ENCODE measurements at regions not wholly inside any gene's neighbourhood (a gene's known extent, or its start where the extent isn't known, plus 50 kb on each side); places are given as distances from the start of the nearest gene placed in this dataset.

DNA sequence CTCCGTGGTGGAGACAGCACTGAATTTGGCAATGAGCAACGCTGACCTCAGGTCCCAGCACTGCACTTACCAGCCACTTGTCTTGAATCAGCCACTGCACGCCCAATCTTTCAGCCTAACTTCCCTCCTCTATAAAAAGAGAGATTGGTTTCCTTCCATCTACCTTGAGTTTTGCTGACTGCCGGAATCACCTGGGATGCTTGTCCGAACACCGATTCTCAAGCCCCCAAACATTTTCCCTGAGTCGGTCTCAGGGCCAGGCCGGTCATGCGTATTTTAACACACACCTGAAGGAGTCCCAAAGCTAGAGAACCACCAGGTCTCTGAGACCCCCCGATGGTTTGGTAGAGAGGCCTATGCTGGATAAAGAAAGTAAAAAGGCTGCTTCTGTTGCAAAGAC lies 131.5 kb downstream of the SPATA19 start:
- no peaks in the 10 kb centered on the region for H3K9me3 ChIP-seq (replicated peaks; ENCODE audit: control insufficient read depth, insufficient read depth, low read depth, low read length)
- intact Hi-C loops (cut with micrococcal nuclease), result no loop called here
- H3K79me2 ChIP-seq (ENCODE audit: control insufficient read depth, insufficient read depth, low read length), result no peaks in the 10 kb centered on the region
- CTCF ChIA-PET (ENCODE audit: low intra/inter-chr PET ratio), result no interaction called here
- H3K4me2 ChIP-seq (ENCODE audit: insufficient read depth, low read length), result no peak overlapping the region
- no peaks in the 10 kb centered on the region for H3K9me1 ChIP-seq (ENCODE audit: control insufficient read depth, insufficient read depth, low read length)
- no peak for DNase-seq (ENCODE audit: extremely low read depth in 1 of 4, low spot score in 3 of 4)
- no peak overlapping the region for H2AFZ ChIP-seq (ENCODE audit: low read depth, low read length)
- ATAC-seq, result no peak
- no peaks in the 10 kb centered on the region for H3K36me3 ChIP-seq (ENCODE audit: control insufficient read depth, insufficient read depth, low read length)
- H3K4me3 ChIP-seq, result no peak overlapping the region
- no peaks in the 10 kb centered on the region for H4K20me1 ChIP-seq (replicated peaks; ENCODE audit: control insufficient read depth, insufficient read depth, low read length)
- POLR2A ChIA-PET, result interaction anchor here (1.0 kb wide), 1 partner anchor 32 kb away, joined by 4 read pairs; no protein-coding TSS in a partner anchor
- H3K9ac ChIP-seq (ENCODE audit: insufficient read depth in 1 of 2, low read depth in 2 of 2, low read length in 2 of 2), result no peak overlapping the region
- WGBS (ENCODE audit: insufficient coverage, low coverage, missing lambda C conversion rate), result 0% methylated on average over 10 of the region's 10 CpGs
- TF ChIP-seq, protein P1, sequence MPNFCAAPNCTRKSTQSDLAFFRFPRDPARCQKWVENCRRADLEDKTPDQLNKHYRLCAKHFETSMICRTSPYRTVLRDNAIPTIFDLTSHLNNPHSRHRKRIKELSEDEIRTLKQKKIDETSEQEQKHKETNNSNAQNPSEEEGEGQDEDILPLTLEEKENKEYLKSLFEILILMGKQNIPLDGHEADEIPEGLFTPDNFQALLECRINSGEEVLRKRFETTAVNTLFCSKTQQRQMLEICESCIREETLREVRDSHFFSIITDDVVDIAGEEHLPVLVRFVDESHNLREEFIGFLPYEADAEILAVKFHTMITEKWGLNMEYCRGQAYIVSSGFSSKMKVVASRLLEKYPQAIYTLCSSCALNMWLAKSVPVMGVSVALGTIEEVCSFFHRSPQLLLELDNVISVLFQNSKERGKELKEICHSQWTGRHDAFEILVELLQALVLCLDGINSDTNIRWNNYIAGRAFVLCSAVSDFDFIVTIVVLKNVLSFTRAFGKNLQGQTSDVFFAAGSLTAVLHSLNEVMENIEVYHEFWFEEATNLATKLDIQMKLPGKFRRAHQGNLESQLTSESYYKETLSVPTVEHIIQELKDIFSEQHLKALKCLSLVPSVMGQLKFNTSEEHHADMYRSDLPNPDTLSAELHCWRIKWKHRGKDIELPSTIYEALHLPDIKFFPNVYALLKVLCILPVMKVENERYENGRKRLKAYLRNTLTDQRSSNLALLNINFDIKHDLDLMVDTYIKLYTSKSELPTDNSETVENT (CRISPR knock-in tag; IDR thresholded peaks at IDR 0.05), result no peak
- TF ChIP-seq CBFA2T3 (IDR thresholded peaks at IDR 0.05) (no peak), GATAD2B (IDR thresholded peaks at IDR 0.05; ENCODE audit: borderline replicate concordance) (no peak), HNRNPL (IDR thresholded peaks at IDR 0.05; ENCODE audit: low read depth, low read length) (no peak), ZNF431 (CRISPR knock-in tag; IDR thresholded peaks at IDR 0.05) (no peak), CCNT2 (IDR thresholded peaks at IDR 0.05; ENCODE audit: borderline replicate concordance, extremely low read depth, insufficient read length, low read depth, low read length) (no peak), ZNF589 (CRISPR knock-in tag; IDR thresholded peaks at IDR 0.05; ENCODE audit: low read depth) (no peak), ZFX (CRISPR knock-in tag; IDR thresholded peaks at IDR 0.05) (no peak), ZNF76 (CRISPR knock-in tag; IDR thresholded peaks at IDR 0.05; ENCODE audit: borderline replicate concordance) (no peak), SMARCA5 (IDR thresholded peaks at IDR 0.05) (no peak)
- TF ChIP-seq, protein P2, sequence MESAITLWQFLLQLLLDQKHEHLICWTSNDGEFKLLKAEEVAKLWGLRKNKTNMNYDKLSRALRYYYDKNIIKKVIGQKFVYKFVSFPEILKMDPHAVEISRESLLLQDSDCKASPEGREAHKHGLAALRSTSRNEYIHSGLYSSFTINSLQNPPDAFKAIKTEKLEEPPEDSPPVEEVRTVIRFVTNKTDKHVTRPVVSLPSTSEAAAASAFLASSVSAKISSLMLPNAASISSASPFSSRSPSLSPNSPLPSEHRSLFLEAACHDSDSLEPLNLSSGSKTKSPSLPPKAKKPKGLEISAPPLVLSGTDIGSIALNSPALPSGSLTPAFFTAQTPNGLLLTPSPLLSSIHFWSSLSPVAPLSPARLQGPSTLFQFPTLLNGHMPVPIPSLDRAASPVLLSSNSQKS (CRISPR knock-in tag; IDR thresholded peaks at IDR 0.05), result no peak
- TF ChIP-seq, protein P3, sequence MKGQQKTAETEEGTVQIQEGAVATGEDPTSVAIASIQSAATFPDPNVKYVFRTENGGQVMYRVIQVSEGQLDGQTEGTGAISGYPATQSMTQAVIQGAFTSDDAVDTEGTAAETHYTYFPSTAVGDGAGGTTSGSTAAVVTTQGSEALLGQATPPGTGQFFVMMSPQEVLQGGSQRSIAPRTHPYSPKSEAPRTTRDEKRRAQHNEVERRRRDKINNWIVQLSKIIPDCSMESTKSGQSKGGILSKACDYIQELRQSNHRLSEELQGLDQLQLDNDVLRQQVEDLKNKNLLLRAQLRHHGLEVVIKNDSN (CRISPR knock-in tag; IDR thresholded peaks at IDR 0.05), result no peak
- TF ChIP-seq, protein P4, sequence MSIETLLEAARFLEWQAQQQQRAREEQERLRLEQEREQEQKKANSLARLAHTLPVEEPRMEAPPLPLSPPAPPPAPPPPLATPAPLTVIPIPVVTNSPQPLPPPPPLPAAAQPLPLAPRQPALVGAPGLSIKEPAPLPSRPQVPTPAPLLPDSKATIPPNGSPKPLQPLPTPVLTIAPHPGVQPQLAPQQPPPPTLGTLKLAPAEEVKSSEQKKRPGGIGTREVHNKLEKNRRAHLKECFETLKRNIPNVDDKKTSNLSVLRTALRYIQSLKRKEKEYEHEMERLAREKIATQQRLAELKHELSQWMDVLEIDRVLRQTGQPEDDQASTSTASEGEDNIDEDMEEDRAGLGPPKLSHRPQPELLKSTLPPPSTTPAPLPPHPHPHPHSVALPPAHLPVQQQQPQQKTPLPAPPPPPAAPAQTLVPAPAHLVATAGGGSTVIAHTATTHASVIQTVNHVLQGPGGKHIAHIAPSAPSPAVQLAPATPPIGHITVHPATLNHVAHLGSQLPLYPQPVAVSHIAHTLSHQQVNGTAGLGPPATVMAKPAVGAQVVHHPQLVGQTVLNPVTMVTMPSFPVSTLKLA (conservative IDR thresholded peaks at IDR 0.05), result no peak
- H3K27me3 ChIP-seq (ENCODE audit: control insufficient read depth in 2 of 2, insufficient read depth in 2 of 2, low read length in 2 of 2), result no peaks in the 10 kb centered on the region
- no peaks in the 10 kb centered on the region for H3K4me1 ChIP-seq (replicated peaks in 1 of 2; ENCODE audit: control insufficient read depth in 2 of 2, insufficient read depth in 2 of 2, low read length in 2 of 2)
- in situ Hi-C loops (cut with MboI), result no loop called here
- no peak overlapping the region for H3K27ac ChIP-seq (ENCODE audit: extremely low read depth, low read depth, low read length)
- no TSS peak for BruUV-seq (replicated peaks)
- no peak for FAIRE-seq
